MCF 10A (cell line): ENCODE measurements at regions not wholly inside any gene's neighbourhood (a gene's known extent, or its start where the extent isn't known, plus 50 kb on each side); places are given as distances from the start of the nearest gene placed in this dataset.
"Not testable (repeated sequence)": the region's sequence is repeated elsewhere in the genome, so short reads cannot be mapped to it uniquely, and the experiment has no call there.

Experiments
- BruUV-seq: library from RNA; stranded (reverse); fragments of 400-500 nt; replicated peaks from 2 replicates; lab custom pipeline; 2021; lab: Mats Ljungman, UMichigan
- CTCF ChIA-PET: fragments of 300-600 bp; sonication (Branson Sonifier 250); formaldehyde crosslinking; extraction: SDS; loops from one replicate; lab custom pipeline; 2021; ENCODE audit warnings: antibody characterized with exemption, inconsistent platforms; lab: Yijun Ruan, JAX
- POLR2A ChIA-PET: fragments of 300-600, 350-650 bp; sonication (Branson Sonifier 250); formaldehyde crosslinking; extraction: SDS; loops from one replicate; lab custom pipeline; 2020; ENCODE audit warnings: antibody characterized with exemption, inconsistent platforms; lab: Yijun Ruan, JAX
- DNase-seq: peaks from one replicate; pipeline ENCODE4 v3.0.0-alpha.2; 2018; ENCODE audit not compliant: unreplicated experiment
- H3K27ac Mint-ChIP-seq: one replicate; pipeline ENCODE4 v1.8.0; 2022; ENCODE audit warnings: mild to moderate bottlenecking, low read depth, mixed read lengths; ENCODE audit not compliant: unreplicated experiment
- H3K27me3 Mint-ChIP-seq: one replicate; pipeline ENCODE4 v1.8.0; 2022; ENCODE audit warnings: mixed read lengths; ENCODE audit not compliant: insufficient read depth, unreplicated experiment
- H3K36me3 Mint-ChIP-seq: one replicate; pipeline ENCODE4 v1.8.0; 2022; ENCODE audit warnings: mild to moderate bottlenecking, moderate library complexity, mixed read lengths; ENCODE audit not compliant: insufficient read depth, unreplicated experiment
- H3K4me1 Mint-ChIP-seq: one replicate; pipeline ENCODE4 v1.8.0; 2022; ENCODE audit warnings: mixed read lengths; ENCODE audit not compliant: insufficient read depth, unreplicated experiment
- H3K4me3 Mint-ChIP-seq: one replicate; pipeline ENCODE4 v1.8.0; 2022; ENCODE audit warnings: mild to moderate bottlenecking, moderate library complexity, mixed read lengths; ENCODE audit not compliant: unreplicated experiment
- H3K9me3 Mint-ChIP-seq: one replicate; pipeline ENCODE4 v1.8.0; 2022; ENCODE audit warnings: mixed read lengths; ENCODE audit not compliant: unreplicated experiment
- intact Hi-C: fragments of 100-400 bp; cut with micrococcal nuclease; formaldehyde crosslinking; loops from 2 replicates; pipeline ENCODE4 v1.14.1; 2022
- TF ChIP-seq, protein P1 (sequence below): fragments of 200-600 bp; IDR thresholded peaks from one replicate; pipeline ENCODE4 v1.8.0; 2022; ENCODE audit warnings: antibody characterized with exemption, mild to moderate bottlenecking; ENCODE audit not compliant: unreplicated experiment

DNA sequence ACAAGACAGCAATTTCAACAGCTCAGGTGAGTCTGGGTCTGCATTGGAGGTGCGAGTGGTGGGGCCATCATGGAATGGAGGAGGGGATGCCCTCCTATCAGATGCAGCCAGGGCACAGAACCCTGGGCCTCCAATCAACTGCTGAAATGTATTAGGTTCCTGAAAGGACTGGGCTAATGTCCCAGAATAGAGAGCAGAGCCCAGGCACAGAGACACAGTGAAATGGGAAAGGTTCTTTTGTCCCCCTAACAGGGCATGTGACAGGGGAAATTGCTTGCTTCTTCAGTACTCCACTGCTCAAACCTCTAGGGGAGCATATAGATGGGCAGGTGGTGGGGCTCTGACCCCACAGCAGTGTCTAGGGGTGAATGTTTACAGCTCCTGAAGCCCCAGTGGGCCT is 87.3 kb upstream of the CLPB start:
- BruUV-seq: no TSS peak
- Mint-ChIP-seq H3K9me3 (no peaks in the 10 kb centered on the region), H3K4me1 (no peaks in the 10 kb centered on the region), H3K36me3 (no peaks in the 10 kb centered on the region), H3K4me3 (no peak overlapping the region), H3K27me3 (no peaks in the 10 kb centered on the region), H3K27ac (no peak overlapping the region)
- intact Hi-C loops: no loop called here
- ChIA-PET POLR2A (interaction anchor here (1.0 kb wide), 1 partner anchor 15 kb away, joined by 4 read pairs; no protein-coding TSS in a partner anchor), CTCF (interaction anchor here (0.7 to 2.1 kb wide), 2 partner anchors 40 to 50 kb away, joined by 3 to 6 read pairs; no protein-coding TSS in a partner anchor)
- TF ChIP-seq, protein P1, sequence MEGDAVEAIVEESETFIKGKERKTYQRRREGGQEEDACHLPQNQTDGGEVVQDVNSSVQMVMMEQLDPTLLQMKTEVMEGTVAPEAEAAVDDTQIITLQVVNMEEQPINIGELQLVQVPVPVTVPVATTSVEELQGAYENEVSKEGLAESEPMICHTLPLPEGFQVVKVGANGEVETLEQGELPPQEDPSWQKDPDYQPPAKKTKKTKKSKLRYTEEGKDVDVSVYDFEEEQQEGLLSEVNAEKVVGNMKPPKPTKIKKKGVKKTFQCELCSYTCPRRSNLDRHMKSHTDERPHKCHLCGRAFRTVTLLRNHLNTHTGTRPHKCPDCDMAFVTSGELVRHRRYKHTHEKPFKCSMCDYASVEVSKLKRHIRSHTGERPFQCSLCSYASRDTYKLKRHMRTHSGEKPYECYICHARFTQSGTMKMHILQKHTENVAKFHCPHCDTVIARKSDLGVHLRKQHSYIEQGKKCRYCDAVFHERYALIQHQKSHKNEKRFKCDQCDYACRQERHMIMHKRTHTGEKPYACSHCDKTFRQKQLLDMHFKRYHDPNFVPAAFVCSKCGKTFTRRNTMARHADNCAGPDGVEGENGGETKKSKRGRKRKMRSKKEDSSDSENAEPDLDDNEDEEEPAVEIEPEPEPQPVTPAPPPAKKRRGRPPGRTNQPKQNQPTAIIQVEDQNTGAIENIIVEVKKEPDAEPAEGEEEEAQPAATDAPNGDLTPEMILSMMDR: no peak
- DNase-seq: no peak

DNA sequence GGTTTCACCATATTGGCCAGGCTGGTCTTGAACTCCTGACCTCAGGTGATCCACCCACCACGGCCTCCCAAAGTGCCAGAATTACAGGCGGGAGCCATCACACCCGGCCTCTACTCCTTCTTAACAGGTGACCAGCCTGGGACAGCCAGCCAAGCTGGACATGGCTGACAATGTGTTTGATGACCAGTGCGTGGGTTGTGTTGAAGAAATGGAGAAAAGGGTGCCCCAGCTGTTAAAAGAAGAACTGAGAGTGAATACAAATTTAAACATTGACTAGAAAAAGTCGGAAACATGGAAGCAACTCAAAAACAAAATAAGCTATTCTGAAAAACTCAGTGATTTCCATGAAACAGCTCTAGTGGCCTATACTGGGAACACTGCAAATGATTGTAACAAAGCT is 86.5 kb upstream of the CLPB start:
- TF ChIP-seq, protein P1: no peak
- POLR2A ChIA-PET: interaction anchor here (0.7 kb wide), 1 partner anchor 9 kb away, joined by 3 read pairs; no protein-coding TSS in a partner anchor
- intact Hi-C loops: no loop called here
- CTCF ChIA-PET: interaction anchor here (0.5 to 2.1 kb wide), 3 partner anchors 49 to 147 kb away, joined by 3 to 6 read pairs (median 4); no protein-coding TSS in a partner anchor
- no peak for DNase-seq
- Mint-ChIP-seq H3K27me3 (no peaks in the 10 kb centered on the region), H3K9me3 (no peaks in the 10 kb centered on the region), H3K4me3 (no peak overlapping the region), H3K4me1 (no peaks in the 10 kb centered on the region), H3K27ac (no peak overlapping the region), H3K36me3 (no peaks in the 10 kb centered on the region)
- no TSS peak for BruUV-seq

DNA sequence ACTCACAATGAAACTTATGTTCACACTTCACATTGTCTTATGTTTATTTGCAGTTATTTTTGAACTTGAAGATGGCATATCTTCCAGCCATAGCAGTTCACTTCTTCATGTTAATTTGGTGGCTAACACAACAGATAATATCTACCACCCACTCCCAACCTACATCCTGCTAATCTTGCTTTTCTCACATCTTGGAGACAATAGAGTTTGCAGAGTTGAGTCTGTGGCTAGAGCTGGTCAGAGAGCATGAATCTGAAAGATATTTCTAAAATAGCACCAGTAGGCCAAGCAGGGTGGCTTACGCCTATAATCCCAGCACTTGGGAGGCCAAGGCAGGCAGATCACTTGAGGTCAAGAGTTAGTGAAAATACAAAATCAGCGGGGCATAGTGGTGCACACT is 85.6 kb upstream of the CLPB start:
- POLR2A ChIA-PET, H3K9me3 Mint-ChIP-seq, H3K27me3 Mint-ChIP-seq, intact Hi-C loops, H3K4me1 Mint-ChIP-seq, BruUV-seq, H3K4me3 Mint-ChIP-seq, H3K27ac Mint-ChIP-seq, H3K36me3 Mint-ChIP-seq, CTCF ChIA-PET, DNase-seq: not testable (repeated sequence)

DNA sequence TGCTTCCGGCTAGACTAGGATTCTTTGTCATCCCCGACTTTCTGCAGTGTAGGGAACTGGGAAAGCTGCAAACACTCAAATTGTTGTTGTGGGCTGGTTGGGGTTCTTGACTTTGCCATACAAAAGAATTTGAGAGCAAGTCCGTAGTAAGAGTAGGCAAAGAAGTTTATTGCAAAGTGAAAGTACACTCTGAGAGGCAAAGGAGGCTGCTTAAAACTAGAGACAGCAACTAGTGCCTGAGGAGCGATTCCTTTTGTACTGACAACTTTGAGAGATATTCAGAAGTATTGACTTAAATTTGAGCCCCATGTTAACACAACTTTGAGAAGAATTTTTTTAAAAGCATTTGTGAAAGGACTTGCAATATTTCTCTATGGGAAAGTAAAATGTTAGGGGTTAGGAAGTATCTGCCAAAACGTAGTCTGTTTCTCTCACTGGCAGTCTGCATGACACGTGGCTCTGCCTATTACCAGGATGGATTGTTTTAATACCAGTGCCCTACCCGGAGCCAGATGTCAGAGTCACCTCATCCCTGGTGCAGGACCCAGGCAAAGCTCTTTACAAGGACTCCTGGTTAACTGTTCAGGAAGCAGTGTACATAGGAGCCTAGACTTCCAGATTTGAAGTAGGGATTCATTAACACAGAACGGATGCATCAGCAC is 85.0 kb upstream of the CLPB start:
- no peak for DNase-seq
- H3K9me3 Mint-ChIP-seq: no peaks in the 10 kb centered on the region
- no peak overlapping the region for H3K4me3 Mint-ChIP-seq
- intact Hi-C loops: no loop called here
- CTCF ChIA-PET: interaction anchor here (0.5 kb wide), 1 partner anchor 48 kb away, joined by 3 read pairs; no protein-coding TSS in a partner anchor
- no peaks in the 10 kb centered on the region for H3K27me3 Mint-ChIP-seq
- H3K27ac Mint-ChIP-seq: no peak overlapping the region
- TF ChIP-seq, protein P1: no peak
- no peaks in the 10 kb centered on the region for H3K36me3 Mint-ChIP-seq
- no TSS peak for BruUV-seq
- H3K4me1 Mint-ChIP-seq: no peaks in the 10 kb centered on the region
- POLR2A ChIA-PET: no interaction called here
